HCT116 (cell line): ENCODE measurements at regions not wholly inside any gene's neighbourhood (a gene's known extent, or its start where the extent isn't known, plus 50 kb on each side); places are given as distances from the start of the nearest gene placed in this dataset.

Source experiments
- ATAC-seq: fragments of 200-7000 bp; cut with Tn5 transposase; 2 replicates; pipeline ENCODE4 v1.9.1; 2020; ENCODE audit warnings: mild to moderate bottlenecking, moderate library complexity
- BruUV-seq: library from RNA; stranded (reverse); fragments of 400-500 nt; replicated peaks from 2 replicates; lab custom pipeline; 2021; lab: Mats Ljungman, UMichigan
- CTCF ChIA-PET: fragments of 300-600 bp; sonication (Branson Sonifier 250); formaldehyde crosslinking; loops from one replicate; lab custom pipeline; 2021; ENCODE audit warnings: antibody characterized with exemption; lab: Charles Lee
- POLR2A ChIA-PET: fragments of 300-600, 350-600 bp; sonication (Branson Sonifier 250); formaldehyde crosslinking; loops from one replicate; lab custom pipeline; 2021; ENCODE audit warnings: antibody characterized with exemption; lab: Charles Lee
- RAD21 ChIA-PET, 2 experiments: fragments of 300-600 bp; sonication (Branson Sonifier 250); formaldehyde crosslinking; loops; one replicate each; lab custom pipeline; 2023; ENCODE audit warnings: low total read pairs in 2 of 2; ENCODE audit not compliant: uncharacterized antibody in 2 of 2, unreplicated experiment in 2 of 2, low non-redundant PET in 1 of 2; lab: Charles Lee
- DNase-seq: peaks from one replicate; pipeline ENCODE4 v3.0.0-alpha.2; 2010; ENCODE audit warnings: low read depth, low spot score
- H2AFZ ChIP-seq: fragments of 200-600 bp; shearing (Covaris generic), sonication (generic); 2 replicates; pipeline ENCODE4 v1.6.1; 2017; ENCODE audit warnings: low read depth, mixed run types, mixed read lengths, antibody characterized with exemption, low read length; ENCODE audit not compliant: poor library complexity, severe bottlenecking
- H3K27ac ChIP-seq: 2 replicates; pipeline ENCODE4 v1.5.1; 2012; ENCODE audit warnings: low read depth, low read length
- H3K27me3 ChIP-seq: fragments of 200-600 bp; sonication (generic); 2 replicates; pipeline ENCODE4 v1.6.1; 2016; ENCODE audit warnings: mixed run types, low read length, mixed read lengths; ENCODE audit not compliant: insufficient read depth
- H3K36me3 ChIP-seq, 2 experiments: fragments of 200-500 bp in 1 of 2; fragments of 200-600 bp in 1 of 2; sonication (Bioruptor generic) in 1 of 2; sonication (generic) in 1 of 2; 2 replicates each; pipeline versions ENCODE4 v1.5.1 to v1.6.1; 2014 to 2016; ENCODE audit warnings: low read length in 2 of 2, inconsistent platforms in 1 of 2, mixed read lengths in 1 of 2, mixed run types in 1 of 2; ENCODE audit not compliant: insufficient read depth in 2 of 2, control insufficient read depth in 1 of 2
- H3K4me1 ChIP-seq, 2 experiments: fragments of 200-600 bp in 1 of 2; sonication (generic) in 1 of 2; 2 replicates each; pipeline versions ENCODE4 v1.5.1 to v1.6.1; 2012 to 2017; ENCODE audit warnings: low read length in 2 of 2, inconsistent platforms in 1 of 2, mild to moderate bottlenecking in 1 of 2, mixed read lengths in 1 of 2, mixed run types in 1 of 2, moderate library complexity in 1 of 2; ENCODE audit not compliant: insufficient read depth in 2 of 2, control insufficient read depth in 1 of 2
- H3K4me2 ChIP-seq: fragments of 200-600 bp; sonication (generic); 2 replicates; pipeline ENCODE4 v1.6.1; 2017; ENCODE audit warnings: mixed run types, low read length, mixed read lengths
- H3K4me3 ChIP-seq, 2 experiments: fragments of 200-600 bp in 1 of 2; sonication (generic) in 1 of 2; replicated peaks in 1 of 2; 2 replicates each; pipeline ENCODE4 v1.5.1; 2011 to 2016; ENCODE audit warnings: low read length in 2 of 2, control low read depth in 1 of 2, low read depth in 1 of 2, mild to moderate bottlenecking in 1 of 2, mixed read lengths in 1 of 2, mixed run types in 1 of 2
- H3K79me2 ChIP-seq: fragments of 200-600 bp; sonication (generic); 2 replicates; pipeline ENCODE4 v1.6.1; 2017; ENCODE audit warnings: mild to moderate bottlenecking, mixed run types, low read length, moderate library complexity, mixed read lengths; ENCODE audit not compliant: insufficient read depth
- H3K9ac ChIP-seq: fragments of 200-600 bp; sonication (generic); 2 replicates; pipeline ENCODE4 v1.6.1; 2016; ENCODE audit warnings: low read length, mixed read lengths
- H3K9me2 ChIP-seq: fragments of 200-600 bp; sonication (generic), shearing (Covaris generic); 2 replicates; pipeline ENCODE4 v1.6.1; 2017; ENCODE audit warnings: mixed run types, mild to moderate bottlenecking, moderate library complexity; ENCODE audit not compliant: insufficient read depth
- H3K9me3 ChIP-seq, 2 experiments: fragments of 200-500 bp in 1 of 2; fragments of 200-600 bp in 1 of 2; sonication (Bioruptor generic) in 1 of 2; sonication (generic) in 1 of 2; 2 replicates each; pipeline ENCODE4 v1.6.1; 2014 to 2017; ENCODE audit warnings: low read length in 2 of 2, mixed read lengths in 2 of 2, inconsistent platforms in 1 of 2, low read depth in 1 of 2, mild to moderate bottlenecking in 1 of 2, mixed run types in 1 of 2, moderate library complexity in 1 of 2; ENCODE audit not compliant: control insufficient read depth in 1 of 2, insufficient read depth in 1 of 2
- H4K20me1 ChIP-seq: fragments of 200-600 bp; sonication (generic), shearing (Covaris generic); 2 replicates; pipeline ENCODE4 v1.6.1; 2017; ENCODE audit warnings: mixed run types, mild to moderate bottlenecking, moderate library complexity; ENCODE audit not compliant: insufficient read depth
- CBX3 ChIP-seq: IDR thresholded peaks from 2 replicates; pipeline ENCODE4 v1.6.1; 2012; ENCODE audit warnings: low read depth
- EGR1 ChIP-seq: IDR thresholded peaks from 2 replicates; pipeline ENCODE4 v1.6.1; 2012; ENCODE audit warnings: low read depth
- ELF1 ChIP-seq: IDR thresholded peaks from 2 replicates; pipeline ENCODE4 v1.6.1; 2012; ENCODE audit warnings: low read depth, borderline replicate concordance
- EZH2 ChIP-seq: fragments of 200-600 bp; sonication (generic); IDR thresholded peaks from 2 replicates; pipeline ENCODE4 v1.6.1; 2017; ENCODE audit warnings: antibody characterized with exemption, mixed run types
- FOSL1 ChIP-seq: IDR thresholded peaks from 2 replicates; pipeline ENCODE4 v1.6.1; 2012; ENCODE audit warnings: low read depth
- POLR2A ChIP-seq: IDR thresholded peaks from 2 replicates; pipeline ENCODE4 v1.7.0; 2011; ENCODE audit warnings: borderline replicate concordance; ENCODE audit not compliant: insufficient read depth, insufficient read length; ENCODE audit errors: extremely low read depth
- POLR2AphosphoS5 ChIP-seq: IDR thresholded peaks from 2 replicates; pipeline ENCODE4 v1.6.1; 2011; ENCODE audit warnings: mild to moderate bottlenecking, low read depth, low read length, moderate library complexity
- RAD21 ChIP-seq: IDR thresholded peaks from 2 replicates; pipeline ENCODE4 v1.6.1; 2012; ENCODE audit warnings: low read depth, mild to moderate bottlenecking
- SIN3A ChIP-seq: IDR thresholded peaks from 2 replicates; pipeline ENCODE4 v1.6.1; 2012; ENCODE audit warnings: low read depth
- TCF7L2 ChIP-seq: IDR thresholded peaks from 2 replicates; pipeline ENCODE4 v1.7.0; 2011; ENCODE audit warnings: borderline replicate concordance, inconsistent platforms; ENCODE audit not compliant: insufficient read depth, insufficient read length; ENCODE audit errors: extremely low read depth
- YY1 ChIP-seq: IDR thresholded peaks from 2 replicates; pipeline ENCODE4 v1.6.1; 2011; ENCODE audit warnings: low read length, low read depth, moderate library complexity, mild to moderate bottlenecking; ENCODE audit not compliant: insufficient replicate concordance; ENCODE audit errors: extremely low read depth
- intact Hi-C: fragments of 100-400 bp; cut with micrococcal nuclease; formaldehyde crosslinking; loops from 2 replicates; pipeline ENCODE4 v1.10.0; 2022
- TF ChIP-seq, protein P1 (sequence below): IDR thresholded peaks from 2 replicates; pipeline ENCODE4 v1.6.1; 2011; ENCODE audit warnings: mild to moderate bottlenecking, low read length, moderate library complexity; ENCODE audit not compliant: insufficient replicate concordance; ENCODE audit errors: extremely low read depth
- TF ChIP-seq, protein P2 (sequence below), 3 experiments: fragments of 200-600 bp in 1 of 3; sonication (generic) in 1 of 3; IDR thresholded peaks in 2 of 3; conservative IDR thresholded peaks in 1 of 3; 2 replicates each; pipeline ENCODE4 v1.5.1; 2012 to 2017; ENCODE audit warnings: low read depth in 2 of 3, low read length in 2 of 3, antibody characterized with exemption in 1 of 3, borderline replicate concordance in 1 of 3, control low read depth in 1 of 3, mild to moderate bottlenecking in 1 of 3, mixed read lengths in 1 of 3, mixed run types in 1 of 3, moderate library complexity in 1 of 3; ENCODE audit not compliant: insufficient read depth in 1 of 3

DNA sequence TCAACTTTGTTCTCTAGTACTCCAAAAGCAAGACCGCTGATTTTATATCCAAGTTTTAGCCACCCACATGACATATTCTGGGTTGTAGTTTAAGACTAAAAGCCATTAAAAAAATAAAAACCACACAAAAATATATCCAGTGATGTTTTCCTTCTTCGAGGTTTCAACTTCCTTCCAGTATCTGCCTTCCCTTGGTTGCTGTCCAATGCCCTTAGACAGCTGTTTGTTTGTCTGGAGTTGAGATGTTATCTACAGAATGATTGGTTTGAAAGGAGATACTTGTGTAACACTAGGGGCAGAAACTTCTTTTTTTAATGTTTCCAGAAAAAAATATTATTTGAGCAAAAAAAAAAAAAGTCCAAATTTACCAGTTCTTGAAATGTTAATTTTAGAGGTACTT, 591.5 kb upstream of the PCDH9 start:
- no peak overlapping the region for H3K9ac ChIP-seq
- H3K27ac ChIP-seq: no peak overlapping the region

DNA sequence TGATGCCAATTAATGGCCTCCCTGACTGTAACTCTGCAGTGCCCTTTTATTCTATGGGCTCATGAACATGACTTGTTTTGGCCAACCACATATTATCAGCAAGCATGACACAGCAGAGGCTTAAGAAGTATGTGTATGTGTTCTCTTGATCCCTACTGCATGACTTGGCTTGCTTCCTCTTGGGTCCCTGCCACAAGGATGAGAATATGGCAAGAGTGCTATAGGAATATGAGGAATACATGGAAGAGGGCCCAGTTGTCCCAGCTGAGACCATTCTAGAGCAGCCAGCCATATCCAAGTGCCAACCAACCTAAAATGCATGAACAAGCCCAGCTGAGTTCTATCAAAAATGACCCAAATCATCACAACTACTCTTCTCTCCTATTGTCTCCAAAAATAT, 576.7 kb upstream of the PCDH9 start:
- ChIA-PET POLR2A (no interaction called here), RAD21 (no interaction called here), CTCF (no interaction called here)
- H3K9ac ChIP-seq: no peak overlapping the region
- H3K36me3 ChIP-seq: no peaks in the 10 kb centered on the region
- no peaks in the 10 kb centered on the region for H3K9me2 ChIP-seq
- ATAC-seq (no peak), DNase-seq (no peak)
- TF ChIP-seq YY1: no peak
- TF ChIP-seq EGR1: no peak
- TF ChIP-seq, protein P1, sequence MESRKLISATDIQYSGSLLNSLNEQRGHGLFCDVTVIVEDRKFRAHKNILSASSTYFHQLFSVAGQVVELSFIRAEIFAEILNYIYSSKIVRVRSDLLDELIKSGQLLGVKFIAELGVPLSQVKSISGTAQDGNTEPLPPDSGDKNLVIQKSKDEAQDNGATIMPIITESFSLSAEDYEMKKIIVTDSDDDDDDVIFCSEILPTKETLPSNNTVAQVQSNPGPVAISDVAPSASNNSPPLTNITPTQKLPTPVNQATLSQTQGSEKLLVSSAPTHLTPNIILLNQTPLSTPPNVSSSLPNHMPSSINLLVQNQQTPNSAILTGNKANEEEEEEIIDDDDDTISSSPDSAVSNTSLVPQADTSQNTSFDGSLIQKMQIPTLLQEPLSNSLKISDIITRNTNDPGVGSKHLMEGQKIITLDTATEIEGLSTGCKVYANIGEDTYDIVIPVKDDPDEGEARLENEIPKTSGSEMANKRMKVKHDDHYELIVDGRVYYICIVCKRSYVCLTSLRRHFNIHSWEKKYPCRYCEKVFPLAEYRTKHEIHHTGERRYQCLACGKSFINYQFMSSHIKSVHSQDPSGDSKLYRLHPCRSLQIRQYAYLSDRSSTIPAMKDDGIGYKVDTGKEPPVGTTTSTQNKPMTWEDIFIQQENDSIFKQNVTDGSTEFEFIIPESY: no peak
- TF ChIP-seq EZH2: no peak
- TF ChIP-seq SIN3A: no peak
- TF ChIP-seq, protein P2, sequence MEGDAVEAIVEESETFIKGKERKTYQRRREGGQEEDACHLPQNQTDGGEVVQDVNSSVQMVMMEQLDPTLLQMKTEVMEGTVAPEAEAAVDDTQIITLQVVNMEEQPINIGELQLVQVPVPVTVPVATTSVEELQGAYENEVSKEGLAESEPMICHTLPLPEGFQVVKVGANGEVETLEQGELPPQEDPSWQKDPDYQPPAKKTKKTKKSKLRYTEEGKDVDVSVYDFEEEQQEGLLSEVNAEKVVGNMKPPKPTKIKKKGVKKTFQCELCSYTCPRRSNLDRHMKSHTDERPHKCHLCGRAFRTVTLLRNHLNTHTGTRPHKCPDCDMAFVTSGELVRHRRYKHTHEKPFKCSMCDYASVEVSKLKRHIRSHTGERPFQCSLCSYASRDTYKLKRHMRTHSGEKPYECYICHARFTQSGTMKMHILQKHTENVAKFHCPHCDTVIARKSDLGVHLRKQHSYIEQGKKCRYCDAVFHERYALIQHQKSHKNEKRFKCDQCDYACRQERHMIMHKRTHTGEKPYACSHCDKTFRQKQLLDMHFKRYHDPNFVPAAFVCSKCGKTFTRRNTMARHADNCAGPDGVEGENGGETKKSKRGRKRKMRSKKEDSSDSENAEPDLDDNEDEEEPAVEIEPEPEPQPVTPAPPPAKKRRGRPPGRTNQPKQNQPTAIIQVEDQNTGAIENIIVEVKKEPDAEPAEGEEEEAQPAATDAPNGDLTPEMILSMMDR (IDR thresholded peaks at IDR 0.05 in 2 of 3, conservative IDR thresholded peaks at IDR 0.05 in 1 of 3; ENCODE audit: borderline replicate concordance in 1 of 3, insufficient read depth in 1 of 3, low read depth in 2 of 3, low read length in 2 of 3): no peak
- no peak for TF ChIP-seq ELF1
- no peaks in the 10 kb centered on the region for H3K27me3 ChIP-seq
- H3K79me2 ChIP-seq: no peaks in the 10 kb centered on the region
- no peak overlapping the region for H3K4me2 ChIP-seq
- intact Hi-C loops: no loop called here
- H2AFZ ChIP-seq: no peak overlapping the region
- H3K27ac ChIP-seq: no peak overlapping the region
- H3K4me3 ChIP-seq: no peak overlapping the region
- H3K9me3 ChIP-seq: no peaks in the 10 kb centered on the region
- H4K20me1 ChIP-seq: no peaks in the 10 kb centered on the region; the same call in 1 of the 2 replicates
- no peaks in the 10 kb centered on the region for H3K4me1 ChIP-seq
- BruUV-seq: no TSS peak

More for the DNA sequence above, 591.5 kb upstream of the PCDH9 start:
- intact Hi-C loops: no loop called here
- Histone ChIP-seq H3K4me2 (no peak overlapping the region), H3K4me3 (no peak overlapping the region), H3K27me3 (no peaks in the 10 kb centered on the region), H2AFZ (no peak overlapping the region), H3K36me3 (no peaks in the 10 kb centered on the region), H4K20me1 (no peaks in the 10 kb centered on the region), H3K9me2 (no peaks in the 10 kb centered on the region), H3K79me2 (no peaks in the 10 kb centered on the region), H3K4me1 (no peaks in the 10 kb centered on the region), H3K9me3 (no peaks in the 10 kb centered on the region)
- no peak for DNase-seq
- CTCF ChIA-PET: no interaction called here
- RAD21 ChIA-PET: no interaction called here
- ATAC-seq: no peak
- POLR2A ChIA-PET: no interaction called here
- no TSS peak for BruUV-seq
- no peak for TF ChIP-seq CBX3
- no peak for TF ChIP-seq ELF1
- no peak for TF ChIP-seq TCF7L2
- TF ChIP-seq RAD21: no peak
- no peak for TF ChIP-seq FOSL1
- TF ChIP-seq POLR2A: no peak
- TF ChIP-seq POLR2AphosphoS5: no peak
